Esophagus muscularis mucosa (tissue), 4 donors: ENCODE measurements at regions not wholly inside any gene's neighbourhood (a gene's known extent, or its start where the extent isn't known, plus 50 kb on each side); places are given as distances from the start of the nearest gene placed in this dataset.

Experiments used
- DNase-seq: peaks from one replicate; pipeline ENCODE4 v3.0.0-alpha.2; 2017; ENCODE audit errors: extremely low spot score
- H3K27ac ChIP-seq, 4 donors: fragments of 200-600 bp; sonication (generic); replicated peaks in 1 of 4; 1 replicate in 3 of 4; 2 replicates in 1 of 4; pipeline ENCODE4 v1.5.1; 2016 to 2019; ENCODE audit warnings: mild to moderate bottlenecking in 1 of 4
- H3K27me3 ChIP-seq, 4 donors: fragments of 200-600 bp; sonication (generic); one replicate each; pipeline versions ENCODE4 v1.5.1 to v1.6.0; 2016 to 2019
- H3K36me3 ChIP-seq, 4 donors: fragments of 200-600 bp; sonication (generic); one replicate each; pipeline ENCODE4 v1.5.1; 2016 to 2019
- H3K4me1 ChIP-seq, 4 donors: fragments of 200-600 bp; sonication (generic); one replicate each; pipeline ENCODE4 v1.5.1; 2016 to 2019
- H3K4me3 ChIP-seq, 4 donors: fragments of 200-600 bp; sonication (generic); 1 replicate in 2 of 4; 2 replicates in 2 of 4; pipeline ENCODE4 v1.5.1; 2016 to 2019; ENCODE audit warnings: mild to moderate bottlenecking in 4 of 4, moderate library complexity in 1 of 4
- H3K9me3 ChIP-seq, 4 donors: fragments of 200-600 bp; sonication (generic); 1 replicate in 3 of 4; 2 replicates in 1 of 4; pipeline ENCODE4 v1.5.1; 2016 to 2019
- CTCF ChIP-seq, 3 experiments: fragments of 200-600 bp in 2 of 3; fragments of 450-650 bp in 1 of 3; sonication (generic) in 2 of 3; IDR thresholded peaks; one replicate each; pipeline ENCODE4 v1.5.1; 2017 to 2019; ENCODE audit warnings: antibody characterized with exemption in 3 of 3, mild to moderate bottlenecking in 2 of 3, moderate library complexity in 1 of 3
- EP300 ChIP-seq: sonication (generic); formaldehyde crosslinking; IDR thresholded peaks from one replicate; pipeline ENCODE4 v1.6.1; 2017; ENCODE audit warnings: antibody characterized with exemption
- POLR2A ChIP-seq: fragments of 450-650 bp; IDR thresholded peaks from one replicate; pipeline ENCODE4 v1.6.1; 2017; ENCODE audit warnings: antibody characterized with exemption, moderate library complexity, mild to moderate bottlenecking, low read depth
- POLR2AphosphoS5 ChIP-seq, 2 donors: sonication (generic); formaldehyde crosslinking; IDR thresholded peaks; one replicate each; pipeline ENCODE4 v1.6.1; 2017; ENCODE audit warnings: antibody characterized with exemption in 2 of 2
- WGBS: methylation state at CpG from one replicate; pipeline ENCODE4 v1.1.5; 2018; 5-methylcytosine and 5-hydroxymethylcytosine counted together
- intact Hi-C: fragments of 100-400 bp; cut with DNase I; formaldehyde crosslinking; loops from one replicate; pipeline ENCODE4 v1.15.1; 2023

DNA sequence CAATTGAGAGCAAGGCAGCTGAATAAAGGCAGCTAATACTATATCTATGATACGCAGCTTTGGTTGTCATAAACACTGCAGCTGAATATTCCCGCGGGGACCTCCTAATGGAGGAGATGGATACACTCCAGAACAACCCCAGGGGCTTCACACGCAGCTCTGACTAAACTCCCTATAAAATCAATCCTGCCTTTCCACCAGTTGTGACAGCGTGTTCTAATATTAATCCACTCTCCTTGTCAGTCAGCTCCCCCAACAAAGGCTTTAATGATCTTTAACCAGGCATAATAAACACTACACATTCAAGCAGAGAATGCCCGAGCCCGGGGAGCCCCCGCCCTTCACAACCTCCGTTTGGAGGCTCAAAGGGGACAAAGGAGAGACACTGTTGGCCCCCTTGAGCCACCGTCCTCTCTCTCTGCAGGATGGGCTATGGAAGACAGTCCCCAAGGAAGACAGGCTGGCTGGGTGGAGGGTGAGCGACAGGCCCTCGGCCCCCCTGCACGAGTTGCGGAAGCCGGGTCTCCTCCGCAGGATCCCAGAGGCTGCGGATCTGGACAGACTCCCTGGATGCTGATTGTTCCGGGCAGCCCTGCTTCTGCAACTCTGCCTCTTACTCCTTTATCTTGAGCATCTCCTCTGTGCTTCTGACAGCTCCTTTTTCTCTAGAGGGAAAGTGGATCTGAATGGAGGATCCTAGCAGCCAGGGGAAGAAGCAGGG is 565.2 kb downstream of the BUD13 start:
- H3K9me3 ChIP-seq: no peaks in the 10 kb centered on the region
- no peak for DNase-seq
- H3K27me3 ChIP-seq: peaks cover 0 to 13% (median 0%) of the 10 kb centered on the region in 4 donors
- no peaks in the 10 kb centered on the region for H3K4me1 ChIP-seq
- no peaks in the 10 kb centered on the region for H3K36me3 ChIP-seq
- TF ChIP-seq POLR2AphosphoS5 (IDR thresholded peaks at IDR 0.05) (no peak), CTCF (IDR thresholded peaks at IDR 0.05) (no peak), POLR2A (no peak), EP300 (no peak)
- WGBS: 52% methylated on average over 13 of the region's 18 CpGs
- H3K27ac ChIP-seq: no peak overlapping the region
- intact Hi-C loops: no loop called here
- no peak overlapping the region for H3K4me3 ChIP-seq

- Histone ChIP-seq H3K27ac (no peak overlapping the region), H3K4me3 (no peak overlapping the region), H3K9me3 (no peaks in the 10 kb centered on the region), H3K4me1 (no peaks in the 10 kb centered on the region), H3K27me3 (peaks cover 0 to 13% (median 0%) of the 10 kb centered on the region in 4 donors), H3K36me3 (no peaks in the 10 kb centered on the region)
- intact Hi-C loops: no loop called here
- 79% methylated on average over 2 of the region's 2 CpGs for WGBS
- TF ChIP-seq POLR2A (no peak), CTCF (IDR thresholded peaks at IDR 0.05) (no peak), POLR2AphosphoS5 (IDR thresholded peaks at IDR 0.05) (no peak), EP300 (no peak)
- no peak for DNase-seq
These were observed 565.8 kb downstream of the BUD13 start for GRCh38 chr11:116207019-116207418.

- DNase-seq: no peak
- TF ChIP-seq POLR2A (no peak), EP300 (no peak), POLR2AphosphoS5 (IDR thresholded peaks at IDR 0.05) (no peak), CTCF (IDR thresholded peaks at IDR 0.05) (no peak)
- no peaks in the 10 kb centered on the region for H3K36me3 ChIP-seq
- H3K27me3 ChIP-seq: peaks cover 0 to 3% (median 0%) of the 10 kb centered on the region in 4 donors
- H3K27ac ChIP-seq: no peak overlapping the region
- no peaks in the 10 kb centered on the region for H3K9me3 ChIP-seq
- 35% methylated on average over 2 of the region's 2 CpGs for WGBS
- H3K4me3 ChIP-seq: no peak overlapping the region
- intact Hi-C loops: no loop called here
- H3K4me1 ChIP-seq: no peaks in the 10 kb centered on the region
These were observed 569.9 kb downstream of the BUD13 start for GRCh38 chr11:116202922-116203321.

DNA sequence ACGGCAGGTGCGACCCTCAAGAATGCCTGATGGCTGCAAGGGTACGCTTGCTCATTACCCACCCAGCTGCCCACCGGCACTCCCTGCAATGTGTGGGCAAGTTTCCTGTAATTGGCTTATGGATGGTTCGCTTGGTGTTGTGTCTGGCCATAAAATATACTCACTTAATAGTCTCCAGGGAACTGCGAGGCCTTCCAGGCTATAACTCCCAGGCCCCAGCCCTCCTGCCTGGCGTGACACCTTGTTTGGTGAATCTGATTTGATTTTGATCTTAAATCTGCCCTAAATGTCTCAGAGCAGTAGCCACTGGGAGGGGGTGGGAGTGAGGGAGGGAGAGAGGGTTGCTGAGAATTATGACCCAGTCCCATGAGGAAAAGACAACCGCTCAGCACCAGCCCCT is 572.2 kb downstream of the BUD13 start:
- TF ChIP-seq CTCF (IDR thresholded peaks at IDR 0.05) (no peak), POLR2A (no peak), POLR2AphosphoS5 (IDR thresholded peaks at IDR 0.05) (no peak), EP300 (no peak)
- no peaks in the 10 kb centered on the region for H3K4me1 ChIP-seq
- H3K36me3 ChIP-seq: no peaks in the 10 kb centered on the region
- DNase-seq: no peak
- H3K27me3 ChIP-seq: no peaks in the 10 kb centered on the region
- H3K4me3 ChIP-seq: no peak overlapping the region
- no peaks in the 10 kb centered on the region for H3K9me3 ChIP-seq
- 92% methylated on average over 8 of the region's 8 CpGs for WGBS
- intact Hi-C loops: no loop called here
- no peak overlapping the region for H3K27ac ChIP-seq

DNA sequence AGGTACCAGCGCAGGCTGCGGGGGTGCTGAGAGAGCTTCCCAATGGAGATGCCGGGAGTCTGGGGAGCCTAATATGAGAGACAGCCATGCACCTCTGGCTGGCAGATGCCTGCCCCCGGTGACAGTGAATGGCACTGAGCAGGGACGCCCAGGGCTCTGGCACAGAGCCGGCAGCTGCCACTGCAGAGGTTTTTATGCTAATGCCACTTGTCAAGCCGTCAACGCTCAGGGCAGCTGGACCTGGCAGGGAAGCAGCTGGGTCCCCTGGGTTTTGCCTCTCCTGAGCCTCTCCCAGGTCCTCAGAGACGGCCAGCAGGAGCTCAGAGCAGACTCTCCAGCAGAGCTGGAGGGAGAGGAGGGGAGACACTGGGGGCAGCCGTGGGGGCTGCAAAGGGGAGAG is 573.6 kb downstream of the BUD13 start:
- H3K9me3 ChIP-seq: no peaks in the 10 kb centered on the region
- H3K27ac ChIP-seq: no peak overlapping the region
- H3K36me3 ChIP-seq: no peaks in the 10 kb centered on the region
- H3K27me3 ChIP-seq: no peaks in the 10 kb centered on the region
- TF ChIP-seq CTCF (IDR thresholded peaks at IDR 0.05) (no peak), EP300 (no peak), POLR2A (no peak), POLR2AphosphoS5 (IDR thresholded peaks at IDR 0.05) (no peak)
- no peak overlapping the region for H3K4me3 ChIP-seq
- H3K4me1 ChIP-seq: peaks cover 0 to 4% (median 2%) of the 10 kb centered on the region in 4 donors
- no peak for DNase-seq
- intact Hi-C loops: no loop called here
- WGBS: 69% methylated on average over 7 of the region's 10 CpGs
